Progenitor cell of endocrine pancreas (in vitro differentiated cells): ENCODE measurements at regions not wholly inside any gene's neighbourhood (a gene's known extent, or its start where the extent isn't known, plus 50 kb on each side); places are given as distances from the start of the nearest gene placed in this dataset.

Source experiments
- DNase-seq: peaks from one replicate; pipeline ENCODE4 v3.0.0; 2021; ENCODE audit warnings: low spot score; ENCODE audit not compliant: unreplicated experiment
- H3K27ac Mint-ChIP-seq: 2 replicates; pipeline ENCODE4 v1.8.0; 2021; ENCODE audit warnings: mild to moderate bottlenecking, moderate library complexity, mixed read lengths
- H3K27me3 Mint-ChIP-seq: 2 replicates; pipeline ENCODE4 v1.8.0; 2021; ENCODE audit warnings: mixed read lengths
- H3K36me3 Mint-ChIP-seq: 2 replicates; pipeline ENCODE4 v1.8.0; 2022; ENCODE audit warnings: mixed read lengths; ENCODE audit not compliant: insufficient read depth
- H3K4me1 Mint-ChIP-seq: 2 replicates; pipeline ENCODE4 v1.8.0; 2021; ENCODE audit warnings: low read depth, mixed read lengths
- H3K4me3 Mint-ChIP-seq: 2 replicates; pipeline ENCODE4 v1.8.0; 2021; ENCODE audit warnings: low read depth, mild to moderate bottlenecking, moderate library complexity, mixed read lengths
- H3K9me3 Mint-ChIP-seq: 2 replicates; pipeline ENCODE4 v1.8.0; 2021; ENCODE audit warnings: low read depth, mixed read lengths
- TF ChIP-seq, protein P1 (sequence below): fragments of 200-600 bp; sonication (generic); IDR thresholded peaks from one replicate; pipeline ENCODE4 v1.5.0; 2021; ENCODE audit warnings: antibody characterized with exemption, mild to moderate bottlenecking; ENCODE audit not compliant: unreplicated experiment

DNA sequence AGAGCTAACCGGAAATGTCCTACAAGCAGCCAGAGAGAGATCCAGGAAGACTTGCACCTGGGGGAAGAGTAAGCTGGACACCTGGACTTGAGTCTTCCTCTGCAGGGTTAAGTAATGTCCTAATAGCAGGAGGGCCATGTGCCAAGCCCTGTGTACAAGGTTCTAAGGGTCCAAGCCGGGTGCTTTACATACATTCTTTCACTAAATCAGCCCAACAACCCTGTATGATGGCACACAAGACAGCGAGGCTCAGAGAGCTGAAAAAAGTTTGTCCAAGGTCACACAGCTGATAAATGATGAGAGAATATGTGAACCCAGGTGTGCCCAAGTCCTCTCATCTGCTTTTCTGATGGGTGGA, 215.1 kb upstream of the CDYL start:
- H3K27ac Mint-ChIP-seq = no peak overlapping the region
- no peaks in the 10 kb centered on the region for H3K9me3 Mint-ChIP-seq
- no peaks in the 10 kb centered on the region for H3K4me1 Mint-ChIP-seq
- no peaks in the 10 kb centered on the region for H3K36me3 Mint-ChIP-seq
- peaks cover 2% of the 10 kb centered on the region for H3K27me3 Mint-ChIP-seq
- no peak overlapping the region for H3K4me3 Mint-ChIP-seq
- DNase-seq = no peak
- TF ChIP-seq, protein P1, sequence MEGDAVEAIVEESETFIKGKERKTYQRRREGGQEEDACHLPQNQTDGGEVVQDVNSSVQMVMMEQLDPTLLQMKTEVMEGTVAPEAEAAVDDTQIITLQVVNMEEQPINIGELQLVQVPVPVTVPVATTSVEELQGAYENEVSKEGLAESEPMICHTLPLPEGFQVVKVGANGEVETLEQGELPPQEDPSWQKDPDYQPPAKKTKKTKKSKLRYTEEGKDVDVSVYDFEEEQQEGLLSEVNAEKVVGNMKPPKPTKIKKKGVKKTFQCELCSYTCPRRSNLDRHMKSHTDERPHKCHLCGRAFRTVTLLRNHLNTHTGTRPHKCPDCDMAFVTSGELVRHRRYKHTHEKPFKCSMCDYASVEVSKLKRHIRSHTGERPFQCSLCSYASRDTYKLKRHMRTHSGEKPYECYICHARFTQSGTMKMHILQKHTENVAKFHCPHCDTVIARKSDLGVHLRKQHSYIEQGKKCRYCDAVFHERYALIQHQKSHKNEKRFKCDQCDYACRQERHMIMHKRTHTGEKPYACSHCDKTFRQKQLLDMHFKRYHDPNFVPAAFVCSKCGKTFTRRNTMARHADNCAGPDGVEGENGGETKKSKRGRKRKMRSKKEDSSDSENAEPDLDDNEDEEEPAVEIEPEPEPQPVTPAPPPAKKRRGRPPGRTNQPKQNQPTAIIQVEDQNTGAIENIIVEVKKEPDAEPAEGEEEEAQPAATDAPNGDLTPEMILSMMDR = no peak

DNA sequence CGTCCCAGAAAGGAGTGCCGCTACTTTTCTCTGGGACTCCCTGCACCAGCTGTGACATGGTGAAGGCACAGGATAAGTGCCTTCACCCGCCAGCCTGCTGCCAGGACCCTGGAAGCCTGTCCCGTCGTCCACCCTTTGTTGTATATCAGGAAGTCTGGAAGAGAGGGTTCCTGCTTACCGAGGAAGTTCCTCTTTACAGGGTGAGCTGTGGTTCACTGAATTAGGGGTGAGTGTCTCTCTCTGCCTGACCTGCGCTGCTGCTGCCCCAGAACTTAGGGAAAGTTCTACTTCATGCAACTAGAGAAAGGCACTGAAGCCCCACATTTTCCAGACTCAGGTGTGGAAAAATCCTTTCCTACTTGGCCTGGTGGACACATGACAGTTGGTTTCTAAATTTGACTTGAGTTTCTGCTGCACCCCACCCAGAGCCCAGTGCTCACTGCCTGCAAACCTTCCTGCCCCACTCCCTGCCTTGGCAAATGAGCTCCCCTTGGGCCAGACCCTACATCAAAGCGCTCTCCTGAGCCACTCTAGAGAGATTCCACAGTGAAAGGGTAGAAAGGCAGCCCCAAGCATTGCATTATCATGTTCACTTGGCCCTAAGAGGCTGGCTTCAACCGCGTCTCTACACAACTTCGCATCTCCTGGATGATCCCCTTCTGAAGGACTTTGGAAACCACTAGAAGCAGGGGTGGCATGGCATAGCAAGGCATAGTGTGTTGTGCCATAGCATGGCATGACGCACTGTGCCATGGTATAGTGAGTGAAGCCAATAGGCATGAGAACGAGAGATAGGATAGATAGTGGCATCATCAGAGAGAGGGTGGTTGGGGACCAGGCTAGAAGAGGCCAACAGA, 215.8 kb upstream of the CDYL start:
- H3K9me3 Mint-ChIP-seq = no peaks in the 10 kb centered on the region
- no peak overlapping the region for H3K4me3 Mint-ChIP-seq
- H3K27ac Mint-ChIP-seq = no peak overlapping the region
- DNase-seq = no peak
- peaks cover 2% of the 10 kb centered on the region for H3K27me3 Mint-ChIP-seq
- TF ChIP-seq, protein P1 = no peak
- no peaks in the 10 kb centered on the region for H3K4me1 Mint-ChIP-seq
- no peaks in the 10 kb centered on the region for H3K36me3 Mint-ChIP-seq

DNA sequence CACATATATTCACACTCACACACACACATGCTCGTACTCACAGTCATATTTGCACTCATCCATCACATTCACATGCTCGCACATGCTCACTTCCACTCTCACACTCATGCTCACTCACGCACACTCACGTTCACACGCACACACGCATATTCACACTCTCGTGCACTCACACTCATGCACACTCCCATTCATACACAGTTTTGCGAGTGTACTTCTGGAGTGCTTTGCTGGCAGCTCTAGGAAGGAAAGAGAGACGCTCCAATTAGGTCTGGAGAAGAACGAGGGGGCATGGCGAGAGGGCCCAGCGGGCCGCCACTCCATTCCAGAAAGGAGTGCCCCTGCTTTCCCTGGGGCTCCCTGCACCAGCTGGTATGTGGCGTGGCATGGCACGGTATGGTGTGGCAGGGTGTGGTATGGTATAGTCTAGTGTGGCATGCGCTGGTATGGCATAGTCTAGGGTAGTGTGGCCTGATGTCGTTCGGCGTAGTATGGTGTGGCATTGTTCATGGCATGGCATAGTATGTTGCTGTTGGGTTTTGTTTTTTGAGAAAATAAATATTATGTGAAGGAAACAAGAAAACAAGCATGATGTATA, 216.8 kb upstream of the CDYL start:
- H3K4me1 Mint-ChIP-seq = no peaks in the 10 kb centered on the region
- no peak for DNase-seq
- H3K4me3 Mint-ChIP-seq = no peak overlapping the region
- no peaks in the 10 kb centered on the region for H3K9me3 Mint-ChIP-seq
- H3K36me3 Mint-ChIP-seq = no peaks in the 10 kb centered on the region
- H3K27ac Mint-ChIP-seq = no peak overlapping the region
- TF ChIP-seq, protein P1 = no peak
- H3K27me3 Mint-ChIP-seq = peaks cover 2% of the 10 kb centered on the region

DNA sequence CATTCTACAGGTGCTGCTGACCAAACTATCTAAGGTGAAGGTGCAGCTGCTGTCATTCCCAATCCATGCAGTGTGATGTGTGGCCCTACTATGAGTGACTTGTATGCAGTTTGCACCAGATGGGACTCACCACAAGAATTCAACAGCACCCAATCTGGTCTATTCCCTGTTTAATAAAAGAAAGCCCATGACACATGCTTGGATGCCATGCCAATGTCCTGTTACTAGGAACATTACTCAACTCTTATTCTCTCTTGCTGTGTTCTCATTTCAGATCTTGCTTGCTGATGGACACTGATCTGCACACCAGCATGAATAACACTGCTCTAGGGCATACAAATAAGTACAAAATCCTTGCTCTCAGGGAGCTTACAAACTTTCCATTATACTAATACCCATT, 221.6 kb upstream of the CDYL start:
- Mint-ChIP-seq H3K4me1 (no peaks in the 10 kb centered on the region), H3K9me3 (no peaks in the 10 kb centered on the region), H3K36me3 (no peaks in the 10 kb centered on the region), H3K4me3 (no peak overlapping the region), H3K27me3 (peaks cover 8% of the 10 kb centered on the region), H3K27ac (no peak overlapping the region)
- no peak for DNase-seq
- TF ChIP-seq, protein P1 = no peak

DNA sequence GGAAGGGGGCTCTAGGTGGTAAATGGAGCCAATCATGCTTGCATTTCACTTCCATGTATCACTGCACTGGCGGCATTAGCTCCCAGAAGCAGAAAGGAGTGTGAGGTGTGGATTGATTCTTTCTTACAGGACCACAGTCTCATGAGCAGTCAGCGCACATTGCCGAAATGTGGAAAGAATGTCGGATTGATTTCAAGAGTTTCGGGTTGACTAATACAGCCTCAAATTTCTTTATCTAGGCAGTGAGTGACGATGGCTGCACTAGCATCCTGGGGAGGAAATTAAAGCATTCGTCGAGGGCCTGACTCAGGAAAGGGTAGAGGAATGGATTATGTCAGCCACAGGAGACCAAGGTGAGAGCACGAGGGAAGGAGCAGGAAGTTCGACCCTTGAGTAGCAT, 222.8 kb upstream of the CDYL start:
- no peaks in the 10 kb centered on the region for H3K9me3 Mint-ChIP-seq
- no peak overlapping the region for H3K4me3 Mint-ChIP-seq
- no peak for DNase-seq
- TF ChIP-seq, protein P1 = no peak
- H3K27ac Mint-ChIP-seq = no peak overlapping the region
- no peaks in the 10 kb centered on the region for H3K4me1 Mint-ChIP-seq
- peaks cover 8% of the 10 kb centered on the region for H3K27me3 Mint-ChIP-seq
- H3K36me3 Mint-ChIP-seq = no peaks in the 10 kb centered on the region
